GM21360 (cell line): ENCODE measurements at regions not wholly inside any gene's neighbourhood (a gene's known extent, or its start where the extent isn't known, plus 50 kb on each side); places are given as distances from the start of the nearest gene placed in this dataset.

Source experiments
- ATAC-seq: cut with Tn5 transposase; IDR thresholded peaks from one replicate; pipeline ENCODE4 v1.9.1; 2021; ENCODE audit warnings: mild to moderate bottlenecking, moderate library complexity; ENCODE audit not compliant: unreplicated experiment

DNA sequence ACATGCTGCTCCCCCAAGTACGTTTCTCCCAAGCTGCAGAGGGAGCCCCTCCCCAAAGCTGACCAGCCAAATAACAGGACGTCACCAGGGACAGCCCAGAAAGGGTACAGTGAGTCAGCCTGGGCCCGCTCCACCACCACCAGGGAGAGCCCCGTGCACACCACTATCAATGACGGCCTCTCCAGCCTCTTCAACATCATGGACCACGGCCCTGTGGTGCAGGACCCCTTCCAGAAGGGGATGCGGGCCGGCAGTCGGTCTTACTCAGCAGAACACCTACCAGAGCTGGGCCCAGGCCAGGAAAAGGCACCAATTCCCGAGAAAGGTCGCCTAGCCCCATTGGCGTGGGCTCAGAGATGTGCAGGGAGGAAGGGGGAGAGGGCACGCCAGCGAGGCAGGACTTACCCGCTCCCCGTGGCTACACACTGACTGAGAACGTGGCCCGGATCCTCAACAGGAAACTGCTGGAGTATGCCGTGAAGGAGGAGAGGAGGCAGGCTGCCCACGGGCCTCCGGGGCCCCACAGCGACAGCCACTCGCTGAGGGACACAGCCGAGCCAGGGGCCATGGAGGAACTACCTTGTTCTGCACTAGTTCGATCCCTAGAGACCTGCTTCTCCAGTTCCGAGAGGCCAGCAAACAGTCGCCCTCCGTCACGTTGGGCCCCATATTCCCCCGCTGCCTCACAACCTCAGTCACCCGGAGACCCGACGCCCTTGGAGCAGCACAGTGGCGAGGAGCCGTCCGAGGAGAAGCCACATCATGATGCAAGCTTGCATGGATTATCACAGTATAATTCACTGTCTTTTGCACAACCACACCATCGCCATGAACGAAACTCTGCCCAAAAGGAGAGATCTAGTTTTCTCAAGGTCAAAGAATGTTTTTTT is 815.9 kb upstream of the KLHL1 start:
- no peak for ATAC-seq

DNA sequence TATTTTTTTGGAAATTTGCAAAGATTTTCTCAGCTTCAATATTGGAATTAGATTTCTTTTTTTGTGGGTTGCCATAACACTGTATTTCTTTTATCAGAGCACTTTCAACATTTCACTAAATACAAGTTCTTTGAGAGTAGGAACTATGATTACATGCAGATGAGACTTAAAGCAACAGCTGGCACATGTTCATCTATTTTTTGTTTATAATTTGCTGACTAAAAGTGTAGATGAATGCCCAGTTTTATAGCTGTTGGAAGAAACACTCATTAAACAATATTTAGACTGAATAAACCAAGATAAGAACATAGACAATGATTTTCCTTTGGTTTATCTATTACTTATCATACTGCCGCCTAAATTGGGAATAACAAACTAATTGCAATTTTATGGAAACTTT is 803.0 kb upstream of the KLHL1 start:
- no peak for ATAC-seq

DNA sequence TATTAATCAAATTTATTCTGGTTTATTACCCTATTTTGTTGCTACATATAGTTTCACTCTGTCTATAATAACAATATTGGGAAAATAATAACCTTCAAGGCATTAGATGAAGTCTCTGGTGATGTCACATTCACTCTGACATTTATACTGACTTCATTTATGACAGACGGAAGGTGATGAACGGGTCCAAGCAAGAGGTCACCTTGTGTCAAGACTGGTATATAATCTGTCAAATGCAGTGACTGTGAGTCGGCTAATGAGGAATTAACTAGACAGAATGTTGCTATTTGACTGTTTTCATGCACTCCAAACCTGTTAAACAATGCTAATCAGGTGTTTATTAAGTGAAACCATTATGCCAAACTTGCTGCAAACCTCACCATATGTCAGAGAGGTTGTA is 800.5 kb upstream of the KLHL1 start:
- no peak for ATAC-seq

DNA sequence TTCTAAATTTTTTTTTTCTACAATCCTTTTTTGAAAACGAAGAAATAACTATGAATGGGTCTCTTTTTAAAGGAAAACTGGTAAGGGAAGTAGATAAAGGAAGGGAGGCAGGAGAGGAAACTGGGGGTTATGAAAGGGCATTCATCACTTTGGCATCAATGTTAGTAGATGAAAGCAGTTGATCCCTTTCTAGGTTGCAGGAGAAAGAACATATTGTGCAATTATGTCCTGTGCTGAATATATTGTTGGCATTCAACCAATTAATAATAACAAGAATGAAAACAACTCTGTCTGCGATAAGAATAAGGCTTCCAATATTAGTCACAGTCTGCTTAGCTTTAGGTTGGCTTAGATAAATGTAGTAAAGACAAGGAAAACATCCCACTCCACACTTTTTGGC is 796.8 kb upstream of the KLHL1 start:
- ATAC-seq = no peak

DNA sequence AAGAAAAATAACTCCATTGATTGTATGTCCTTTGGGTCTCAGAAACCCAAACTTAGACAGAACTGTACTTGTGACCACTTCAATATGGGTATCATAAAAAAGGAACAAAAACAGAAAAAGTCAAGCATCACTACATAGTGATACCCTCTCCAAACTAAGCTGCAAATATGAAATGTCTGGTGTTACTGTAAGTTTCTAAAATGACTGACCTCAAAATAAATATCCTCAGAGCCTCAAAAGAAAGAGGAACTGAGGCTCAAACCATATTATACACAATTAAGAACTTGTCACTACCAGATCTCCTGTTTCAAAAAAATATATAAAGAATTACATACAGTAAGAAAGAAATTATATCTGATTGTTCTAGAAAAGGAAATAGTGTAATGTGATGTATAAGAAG is 787.9 kb upstream of the KLHL1 start:
- no peak for ATAC-seq

DNA sequence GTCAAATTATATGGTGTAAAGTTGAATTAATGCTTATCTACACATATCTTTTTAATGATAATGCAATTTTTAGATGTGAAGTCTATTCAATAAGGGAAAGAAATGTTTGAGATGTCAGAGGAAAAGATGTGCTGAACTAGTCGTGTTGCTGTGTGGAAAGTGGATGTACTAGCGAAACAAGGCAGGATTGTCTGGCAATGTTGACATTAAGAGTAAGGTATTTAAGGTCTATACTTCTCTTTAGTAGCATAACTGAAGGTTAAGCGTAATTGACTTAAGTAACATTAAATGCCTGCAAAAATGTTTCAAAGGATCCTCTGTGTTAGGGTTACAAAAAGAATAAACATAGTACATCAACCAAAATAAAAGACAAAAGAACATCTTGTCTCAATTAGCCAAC is 787.3 kb upstream of the KLHL1 start:
- ATAC-seq = no peak

DNA sequence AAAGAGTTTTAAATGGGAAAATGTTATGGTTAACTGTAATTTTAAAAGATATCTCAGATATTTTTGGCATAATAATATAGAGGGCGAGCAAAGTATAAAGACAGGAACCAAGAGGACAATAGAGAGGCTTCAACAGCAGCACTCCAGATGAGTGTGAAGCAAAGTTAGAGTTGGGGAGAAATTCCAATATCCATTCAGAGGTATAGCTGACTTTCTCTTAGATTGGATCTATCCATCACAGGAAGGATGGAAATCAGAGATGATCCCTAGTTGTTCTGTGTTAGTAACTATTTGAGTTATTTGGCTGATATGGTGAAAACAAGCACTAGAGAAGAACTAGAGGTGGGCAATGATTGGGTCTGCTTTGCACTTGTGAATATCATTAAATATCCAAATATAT is 786.0 kb upstream of the KLHL1 start:
- ATAC-seq = no peak

DNA sequence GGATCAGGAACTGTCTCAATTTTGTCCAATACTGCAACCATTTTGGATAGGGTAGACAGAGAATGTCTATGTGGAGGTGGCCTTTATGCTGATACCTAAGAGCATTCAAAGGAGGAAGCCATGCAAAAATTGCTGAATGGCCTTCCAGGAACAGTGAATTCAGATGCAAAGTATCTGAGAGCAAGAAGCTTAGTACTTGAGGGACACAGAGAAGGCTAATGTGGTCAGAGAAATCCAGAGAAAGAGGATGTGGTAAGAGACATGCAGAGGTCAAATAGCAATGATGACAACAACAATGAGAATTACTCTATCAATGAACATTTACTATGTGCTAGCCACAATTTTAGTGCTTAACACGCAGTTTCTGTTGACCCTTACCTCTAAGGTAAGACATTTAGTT is 785.6 kb upstream of the KLHL1 start:
- no peak for ATAC-seq

DNA sequence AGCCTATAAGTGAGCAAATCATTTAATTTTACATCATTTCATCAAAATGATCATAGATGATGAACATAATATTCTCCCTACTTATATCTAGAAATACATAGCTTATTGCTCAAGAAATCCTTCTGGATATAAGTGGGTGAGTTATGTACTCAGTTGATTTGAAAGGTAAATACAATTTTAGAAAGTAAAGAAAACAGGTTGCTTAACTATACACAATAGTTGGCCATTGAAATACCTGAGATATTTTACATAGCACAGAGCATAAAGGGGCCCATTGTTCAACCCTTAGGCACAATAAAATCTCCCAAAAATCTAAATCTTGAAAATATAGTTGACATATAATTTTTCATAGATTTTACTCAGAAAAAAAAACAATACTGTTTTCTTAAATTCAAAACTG is 782.0 kb upstream of the KLHL1 start:
- ATAC-seq = no peak

DNA sequence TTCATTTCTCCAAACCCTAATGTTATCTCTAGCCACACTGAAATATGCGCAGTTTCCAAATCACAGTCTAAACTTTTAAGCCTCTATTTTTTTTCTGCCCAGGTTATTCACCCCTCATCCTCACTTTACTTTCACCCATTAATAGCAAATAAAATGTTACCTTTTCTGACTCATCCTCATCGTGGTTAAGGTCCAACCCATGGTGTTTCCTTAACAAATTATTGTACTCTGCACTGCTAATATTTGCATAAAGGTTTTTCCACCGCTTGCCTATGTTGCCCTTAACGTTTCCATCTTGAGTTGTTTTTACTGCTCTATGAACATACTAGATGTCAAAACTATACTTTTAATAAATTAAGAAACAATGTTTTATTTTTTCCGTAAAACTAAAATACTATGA is 780.9 kb upstream of the KLHL1 start:
- ATAC-seq = no peak

DNA sequence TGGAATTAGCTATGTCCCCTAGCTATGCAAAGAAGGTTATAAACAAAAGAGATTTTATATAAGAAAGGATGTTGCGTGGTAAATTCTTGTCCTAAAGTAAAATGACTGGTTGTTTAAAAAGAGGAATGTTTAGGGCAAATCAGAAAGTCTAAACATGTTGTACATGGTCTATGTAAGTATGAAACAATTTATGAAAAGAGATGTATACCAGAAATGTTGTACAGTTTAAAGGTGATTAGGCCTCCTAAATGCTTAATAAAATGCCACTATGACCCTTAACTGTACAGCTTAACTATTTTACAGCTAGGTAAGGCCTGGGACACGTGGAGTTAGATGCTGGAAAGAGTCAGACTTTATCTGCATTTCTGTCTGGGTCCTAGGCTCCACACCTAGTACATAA is 775.9 kb upstream of the KLHL1 start:
- no peak for ATAC-seq

DNA sequence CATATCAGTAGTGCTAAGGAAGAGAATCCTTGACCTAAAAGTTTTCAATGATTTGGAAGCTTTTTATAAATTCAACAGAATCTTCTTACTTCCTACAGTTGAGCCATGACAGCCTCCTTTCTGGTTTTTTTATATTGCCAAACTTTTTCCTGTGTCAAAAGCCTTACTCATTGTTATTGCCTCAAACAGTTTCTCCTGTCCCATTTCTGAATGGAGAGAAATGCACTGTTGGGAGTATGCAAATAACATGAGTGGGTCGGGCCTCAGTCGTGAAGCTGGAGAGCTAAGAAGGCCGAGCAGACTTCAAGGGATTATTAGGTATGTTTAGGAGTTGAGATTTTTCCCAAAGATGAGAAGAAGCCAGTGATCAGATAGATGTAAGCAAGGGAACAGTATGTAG is 766.4 kb upstream of the KLHL1 start:
- no peak for ATAC-seq

DNA sequence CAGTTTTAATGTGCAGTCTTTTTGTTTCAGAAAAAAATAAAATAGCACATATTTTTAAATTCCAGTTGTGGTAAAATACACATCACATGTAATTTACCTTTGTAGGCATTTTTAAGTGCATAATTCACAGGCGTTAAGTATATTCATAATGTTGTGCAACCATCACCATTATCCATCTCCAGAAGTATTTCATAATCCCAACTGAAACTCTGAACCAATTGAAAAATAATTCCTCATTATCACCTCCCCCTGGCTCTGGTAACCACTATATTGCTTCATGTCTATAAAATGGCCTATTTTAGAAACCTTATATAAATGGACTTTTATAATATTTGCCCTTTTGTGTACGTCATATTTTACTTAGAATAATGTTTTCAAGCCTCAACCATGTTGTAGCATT is 756.5 kb upstream of the KLHL1 start:
- no peak for ATAC-seq

DNA sequence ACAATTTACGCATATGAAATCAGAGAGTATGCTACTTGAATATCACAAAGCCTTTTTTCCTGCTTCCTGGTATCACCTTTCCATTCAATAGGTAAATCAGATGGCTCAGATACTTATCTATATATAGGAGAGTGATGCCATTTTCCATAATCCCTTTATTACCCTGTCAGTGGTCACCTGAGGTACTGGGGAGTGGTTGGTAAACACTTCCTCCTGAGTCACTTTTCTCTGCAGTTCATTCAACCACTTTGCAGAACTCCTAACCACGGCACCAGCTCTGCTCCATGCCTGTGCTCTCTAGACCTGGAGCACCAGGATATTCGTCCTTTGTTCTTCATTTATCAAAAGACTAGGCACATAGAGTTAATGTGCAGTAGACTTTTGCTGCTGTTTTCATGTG is 748.5 kb upstream of the KLHL1 start:
- ATAC-seq = no peak

DNA sequence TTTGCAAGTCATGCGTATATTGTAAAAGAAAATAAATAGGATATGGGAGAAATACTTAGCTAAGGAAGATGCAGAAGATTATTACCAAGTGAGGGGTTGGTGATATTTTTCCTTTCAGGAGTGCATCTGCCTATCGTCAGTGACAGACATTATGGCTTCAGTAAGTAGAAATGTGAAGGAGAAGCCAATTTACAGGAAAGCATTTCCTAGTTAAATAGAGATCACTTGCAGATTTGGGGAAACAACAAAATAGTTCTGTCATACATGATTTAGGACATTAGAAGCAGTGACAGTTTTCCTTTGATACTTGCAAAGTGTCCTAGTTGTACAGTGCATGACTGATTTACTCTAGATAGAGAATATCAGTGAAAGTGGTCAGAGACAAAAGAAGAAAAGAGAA is 747.8 kb upstream of the KLHL1 start:
- no peak for ATAC-seq

DNA sequence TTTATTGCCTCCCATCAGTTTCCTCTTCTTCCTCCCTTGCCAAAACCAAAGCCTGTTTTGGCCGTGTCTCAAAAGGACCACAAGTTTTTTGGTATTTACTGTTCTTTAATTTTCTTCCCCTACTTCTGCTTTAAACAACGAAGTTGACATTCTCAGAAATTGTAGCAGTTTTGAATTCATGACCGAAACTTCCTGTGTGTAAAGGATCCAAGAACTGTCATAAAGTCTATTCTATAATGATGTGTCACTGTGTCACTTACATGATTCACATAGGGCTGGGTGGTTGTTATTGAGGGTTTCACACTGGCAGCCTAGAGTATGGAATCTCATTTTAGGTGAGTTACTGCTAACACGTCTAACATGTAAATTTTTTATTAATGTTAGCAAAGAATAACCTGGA is 741.0 kb upstream of the KLHL1 start:
- no peak for ATAC-seq

DNA sequence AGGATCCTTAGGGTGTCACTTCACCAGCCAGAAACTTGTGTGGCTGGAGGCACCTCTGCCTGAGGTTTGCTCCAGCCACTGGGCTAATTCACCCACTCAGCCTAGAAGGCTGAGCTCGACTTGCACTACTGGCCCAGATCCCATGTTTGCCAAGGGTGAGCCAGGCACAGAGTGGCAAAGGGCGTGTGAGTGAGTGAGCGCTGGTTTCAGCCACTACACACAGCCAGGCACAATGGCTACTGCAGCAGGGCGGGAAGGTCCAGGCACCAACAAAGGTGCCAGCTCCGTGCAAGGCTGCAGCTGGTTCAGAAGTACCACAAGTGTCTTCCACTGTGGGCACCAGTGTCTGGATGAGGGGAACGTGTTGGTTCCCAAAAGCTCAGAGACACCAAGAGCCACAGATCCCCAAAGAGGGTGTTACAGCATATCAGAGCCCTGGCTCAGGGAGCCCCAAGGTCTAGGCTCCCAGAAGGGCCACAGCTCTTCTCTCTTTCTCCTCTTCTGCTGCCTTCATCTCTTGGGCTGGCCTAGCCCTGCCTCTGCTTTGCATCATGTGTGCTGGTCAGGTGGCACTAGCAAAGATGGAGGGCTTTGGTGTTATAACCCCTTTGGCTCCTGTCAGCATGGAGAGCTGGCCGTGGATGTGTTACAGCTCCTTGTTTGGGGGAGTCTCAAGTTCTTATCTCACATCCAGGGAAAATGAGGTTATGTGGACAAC is 736.3 kb upstream of the KLHL1 start:
- ATAC-seq = no peak

DNA sequence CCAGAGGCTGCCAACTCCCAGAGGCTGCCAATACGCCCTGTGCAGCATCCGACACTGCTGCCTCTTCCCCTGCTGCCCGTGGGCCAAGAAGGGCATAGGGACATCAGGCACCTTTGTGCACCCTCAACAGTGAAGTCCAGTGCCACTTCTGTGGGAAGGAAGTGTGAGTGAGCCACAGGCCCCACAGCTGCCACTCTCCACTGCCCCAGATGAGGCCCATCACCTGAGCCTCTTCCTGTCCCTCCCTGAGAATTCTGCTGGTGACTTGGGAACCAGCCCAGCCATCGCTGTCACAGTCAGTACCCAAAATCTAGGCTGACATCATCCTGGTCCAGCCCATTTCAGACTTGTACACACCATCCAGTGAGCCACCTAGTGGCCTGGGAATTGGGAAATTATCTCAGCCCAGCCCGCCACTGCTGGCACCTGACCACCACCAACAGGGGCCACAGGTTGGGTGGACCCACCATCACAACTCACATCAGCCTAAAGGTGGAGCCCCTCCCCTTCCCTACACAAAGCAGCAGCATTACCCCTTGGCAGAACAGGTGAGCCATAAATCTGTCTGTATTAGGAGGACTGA is 733.9 kb upstream of the KLHL1 start:
- ATAC-seq = no peak

DNA sequence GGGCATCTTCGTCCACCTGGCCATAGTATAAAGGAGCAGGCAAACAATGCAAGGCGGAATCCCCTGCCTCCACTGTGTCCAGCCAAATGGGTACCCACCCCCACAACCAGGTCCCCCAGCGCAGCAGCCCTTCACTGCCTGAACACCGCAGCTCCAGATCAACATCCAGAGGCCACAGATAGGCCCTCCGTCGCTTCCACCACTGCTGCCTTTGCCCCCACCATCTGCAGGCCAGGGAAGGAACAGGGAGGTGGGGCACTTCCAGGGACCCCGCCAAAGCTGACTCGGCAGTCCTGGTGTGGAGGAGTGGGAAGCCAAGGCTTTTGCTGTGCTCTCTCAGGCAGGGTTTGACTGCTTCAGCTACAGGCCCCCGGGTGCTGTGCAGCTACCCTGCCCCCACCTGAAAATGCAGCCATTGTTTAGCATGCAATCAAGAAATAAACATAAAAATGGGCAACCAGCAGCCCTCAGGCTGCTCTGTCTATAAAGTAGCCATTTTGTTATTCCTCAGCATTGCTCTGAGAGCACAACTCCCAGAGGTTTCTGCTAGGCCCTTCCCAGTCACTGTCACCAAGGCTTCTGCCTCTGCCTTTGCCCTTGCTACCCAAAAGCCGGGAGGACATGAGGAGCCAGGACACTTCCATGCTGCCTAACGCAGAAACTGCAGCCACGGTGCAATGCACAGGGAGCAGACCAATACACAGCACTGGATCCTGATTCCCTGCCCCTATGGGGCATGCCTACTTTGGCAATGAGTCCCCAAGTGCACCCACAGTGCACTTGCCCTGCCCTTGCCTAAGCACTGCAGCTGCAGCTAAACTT is 733.2 kb upstream of the KLHL1 start:
- no peak for ATAC-seq

DNA sequence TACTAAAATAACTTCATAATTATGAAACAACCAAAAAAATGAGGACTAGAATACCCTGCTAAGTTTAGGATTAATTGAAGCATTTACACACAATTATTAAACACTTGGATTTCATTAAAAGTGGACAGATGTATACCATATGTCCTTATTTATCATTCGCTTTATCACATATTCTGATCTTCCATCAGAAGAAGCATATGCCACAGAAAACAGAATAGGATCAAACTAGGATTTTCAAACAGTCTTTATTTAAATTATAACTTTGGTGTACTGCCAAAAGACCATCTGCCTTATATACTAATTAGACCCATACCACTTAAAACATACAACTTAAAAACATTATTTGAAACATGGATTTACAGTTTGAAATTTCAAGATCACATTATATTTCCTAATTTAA is 727.1 kb upstream of the KLHL1 start:
- no peak for ATAC-seq

DNA sequence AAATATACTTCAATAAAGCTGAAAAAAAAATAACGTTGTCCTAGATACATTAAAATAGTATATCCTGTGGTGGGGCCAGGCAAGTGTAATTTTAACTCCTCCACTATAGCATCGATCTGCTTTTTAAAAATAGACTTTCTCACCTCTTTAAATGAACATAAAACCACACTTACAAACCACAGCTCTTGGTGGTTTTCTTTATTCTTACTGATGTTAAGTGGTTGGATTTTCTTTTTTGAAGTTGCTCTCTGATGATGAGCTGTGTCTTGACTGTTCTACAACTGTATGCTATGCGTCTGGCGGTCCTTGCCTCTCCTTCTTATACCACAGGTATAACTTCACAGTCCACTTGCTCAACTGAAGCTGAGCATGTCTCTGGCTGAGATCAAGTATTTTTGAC is 721.5 kb upstream of the KLHL1 start:
- no peak for ATAC-seq
